HG02763 (cell line): ENCODE measurements at regions not wholly inside any gene's neighbourhood (a gene's known extent, or its start where the extent isn't known, plus 50 kb on each side); places are given as distances from the start of the nearest gene placed in this dataset.
"Not testable (repeated sequence)": the region's sequence is repeated elsewhere in the genome, so short reads cannot be mapped to it uniquely, and the experiment has no call there.

Experiments used
- ATAC-seq: cut with Tn5 transposase; IDR thresholded peaks from one replicate; pipeline ENCODE4 v1.9.1; 2021; ENCODE audit warnings: mild to moderate bottlenecking, moderate library complexity; ENCODE audit not compliant: unreplicated experiment

DNA sequence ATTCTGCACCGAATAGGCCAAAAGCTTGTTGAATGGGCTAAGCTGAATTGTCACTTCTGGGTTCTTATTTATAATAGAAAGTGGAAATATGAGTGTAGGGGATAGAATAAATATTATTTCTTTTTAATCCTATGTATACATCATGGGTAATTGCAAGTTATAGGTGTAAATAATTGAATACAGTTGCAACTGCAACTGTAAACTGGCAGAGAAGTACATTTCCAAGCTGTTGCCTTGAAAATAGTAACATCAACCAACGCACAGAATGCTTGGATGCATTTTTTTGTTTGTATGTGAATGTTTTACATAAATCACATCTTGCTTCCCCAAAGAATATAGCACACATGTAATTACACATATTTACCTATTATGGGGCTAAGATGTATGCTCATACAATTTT lies 234.1 kb downstream of the NNT start:
- ATAC-seq: no peak

DNA sequence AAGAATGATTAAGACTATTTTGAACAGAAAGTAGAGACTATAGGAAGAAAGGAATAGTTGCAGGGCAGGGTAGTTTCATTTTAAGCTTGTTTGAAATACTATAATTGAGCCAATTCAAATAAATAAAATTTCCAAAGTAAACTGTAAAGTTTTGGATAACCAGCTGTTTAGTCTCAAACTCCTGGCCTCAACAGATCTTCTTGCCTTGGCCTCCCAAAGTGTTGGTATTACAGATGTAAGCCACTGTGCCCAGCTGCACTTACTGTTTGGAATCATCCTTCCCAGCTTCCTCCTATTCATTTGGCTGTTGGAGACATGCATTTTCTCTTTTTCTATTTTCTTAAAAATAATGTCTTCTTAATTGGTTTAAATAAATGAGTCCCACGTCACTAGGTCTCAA lies 231.0 kb downstream of the NNT start:
- ATAC-seq: no peak

DNA sequence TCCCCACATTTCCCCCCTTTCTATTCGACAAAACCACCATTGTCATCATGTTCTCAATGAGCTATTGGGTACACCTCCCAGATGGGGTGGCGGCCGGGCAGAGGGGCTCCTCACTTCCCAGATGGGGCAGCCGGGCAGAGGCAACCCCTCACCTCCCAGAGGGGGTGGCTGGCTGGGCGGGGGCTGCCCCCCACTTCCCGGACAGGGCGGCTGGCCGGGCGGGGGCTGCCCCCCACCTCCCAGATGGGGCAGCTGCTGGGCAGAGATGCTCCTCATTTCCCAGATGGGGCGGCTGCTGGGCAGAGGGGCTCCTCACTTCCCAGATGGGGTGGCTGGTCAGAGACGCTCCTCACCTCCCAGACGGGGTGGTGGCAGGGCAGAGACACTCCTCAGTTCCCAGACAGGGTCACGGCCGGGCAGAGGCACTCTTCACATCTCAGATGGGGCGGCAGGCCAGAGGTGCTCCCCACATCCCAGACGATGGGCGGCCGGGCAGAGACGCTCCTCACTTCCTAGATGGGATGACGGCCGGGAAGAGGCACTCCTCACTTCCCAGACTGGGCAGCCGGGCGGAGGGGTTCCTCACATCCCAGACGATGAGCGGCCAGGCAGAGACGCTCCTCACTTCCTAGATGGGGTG lies 221.5 kb downstream of the NNT start:
- ATAC-seq: not testable (repeated sequence)

DNA sequence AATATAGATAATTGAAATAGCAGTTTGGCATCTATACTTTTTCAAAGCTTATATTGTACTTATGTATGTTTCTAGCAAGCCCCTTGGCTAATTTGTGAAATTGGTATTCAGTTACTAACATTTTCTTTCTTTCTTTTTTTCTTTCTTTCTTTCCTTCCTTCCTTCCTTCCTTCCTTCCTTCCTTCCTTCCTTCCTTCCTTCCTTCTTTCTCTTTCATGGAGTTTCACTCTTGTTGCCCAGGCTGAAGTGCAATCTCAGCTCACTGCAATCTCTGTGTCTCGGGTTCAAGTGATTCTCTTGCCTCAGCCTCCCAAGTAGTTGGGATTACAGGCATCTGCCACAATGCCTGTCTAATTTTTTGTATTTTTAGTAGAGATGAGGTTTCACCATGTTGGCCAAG lies 215.4 kb downstream of the NNT start:
- not testable (repeated sequence) for ATAC-seq

DNA sequence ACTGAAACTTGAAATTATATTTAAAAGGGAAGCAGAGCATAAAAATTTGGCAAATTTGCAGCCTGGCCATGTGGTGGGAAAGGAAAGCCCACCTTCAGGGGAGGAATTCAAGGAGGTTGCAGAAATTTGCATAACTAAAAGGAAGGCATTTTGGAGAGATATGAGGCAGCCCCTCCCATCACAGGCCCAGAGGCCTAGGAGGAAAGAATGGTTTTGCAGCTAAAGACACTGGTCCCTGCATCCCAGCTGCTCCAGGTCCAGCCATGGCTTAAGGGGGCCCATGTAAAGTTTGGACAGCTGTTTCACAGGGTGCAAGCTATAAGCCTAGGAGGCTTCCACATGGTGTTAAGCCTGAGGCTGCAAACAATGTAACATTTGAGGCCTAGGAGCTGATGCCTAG lies 212.5 kb downstream of the NNT start:
- ATAC-seq: no peak

DNA sequence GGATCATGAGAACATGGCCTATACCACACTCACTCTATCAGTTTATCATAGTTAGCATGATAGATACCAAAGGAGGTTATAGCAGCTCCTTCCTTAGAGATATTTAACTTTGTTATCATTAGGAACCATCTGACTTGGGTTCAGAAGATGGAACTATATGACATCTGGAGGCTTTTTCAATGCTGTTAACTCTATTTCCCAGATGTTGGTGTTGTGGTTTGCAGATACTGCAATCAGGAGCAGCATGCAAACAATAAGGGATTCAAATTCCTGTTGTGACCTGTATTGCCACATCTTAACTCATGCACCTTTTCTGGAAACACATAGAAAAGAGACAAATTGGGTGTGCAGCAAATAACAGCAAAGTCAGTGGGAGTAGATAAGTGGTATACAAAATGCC lies 201.7 kb downstream of the NNT start:
- no peak for ATAC-seq

DNA sequence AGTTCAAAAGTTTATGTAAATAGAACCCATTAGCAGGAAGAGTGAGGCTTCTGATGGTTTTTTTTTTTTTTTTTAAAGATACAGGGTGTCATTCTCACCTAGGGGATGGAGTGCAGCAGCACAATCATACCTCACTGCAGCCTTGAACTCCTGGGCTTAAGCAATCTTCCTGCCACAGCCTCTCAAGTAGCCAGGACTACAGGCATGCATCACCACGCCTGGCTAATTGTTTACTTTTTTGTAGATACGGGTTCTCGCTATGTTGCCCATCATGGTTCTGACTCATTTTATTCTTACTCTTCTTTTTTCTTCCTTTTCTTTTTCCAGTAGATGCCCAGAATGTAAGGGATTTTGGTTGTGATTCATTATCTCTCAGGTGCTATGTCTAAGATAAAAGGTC lies 201.1 kb downstream of the NNT start:
- ATAC-seq: no peak

DNA sequence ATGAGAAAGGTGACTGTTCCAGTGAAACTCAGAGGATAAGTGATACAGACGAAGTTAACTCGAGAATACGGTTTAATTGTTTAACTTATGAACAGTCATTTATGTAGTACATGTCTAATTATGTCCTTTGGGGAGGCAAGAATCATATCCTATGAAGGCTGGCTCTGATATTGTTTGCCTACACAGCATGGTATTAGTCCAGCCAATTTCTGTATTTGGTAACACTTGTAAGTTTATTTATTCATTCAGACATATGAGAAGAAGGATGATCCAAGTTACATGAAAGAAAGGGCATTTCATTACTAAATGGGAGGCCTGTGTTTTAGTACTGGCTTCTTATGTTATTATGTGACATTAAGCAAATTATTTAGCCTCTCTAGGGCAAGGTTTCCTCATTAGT lies 199.7 kb downstream of the NNT start:
- ATAC-seq: no peak

DNA sequence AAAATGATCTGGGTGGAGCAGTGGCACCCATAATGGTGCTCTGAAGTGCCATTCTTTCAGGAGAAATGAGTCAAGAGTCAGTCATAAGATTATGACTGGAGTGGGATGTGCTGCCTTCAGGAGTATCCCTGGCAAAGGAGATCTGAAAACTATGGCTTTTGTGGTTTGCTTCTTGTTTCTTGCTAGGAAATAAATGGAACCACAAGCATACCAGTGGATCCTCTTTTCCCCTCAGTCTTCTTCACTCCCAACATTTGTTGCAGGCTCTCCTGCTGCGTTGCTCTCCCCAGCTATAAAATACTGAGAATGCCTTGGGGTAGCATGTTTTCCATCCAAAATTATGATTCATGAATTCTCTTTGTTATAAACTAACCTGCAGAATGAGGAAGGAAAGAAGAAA lies 199.1 kb downstream of the NNT start:
- no peak for ATAC-seq

DNA sequence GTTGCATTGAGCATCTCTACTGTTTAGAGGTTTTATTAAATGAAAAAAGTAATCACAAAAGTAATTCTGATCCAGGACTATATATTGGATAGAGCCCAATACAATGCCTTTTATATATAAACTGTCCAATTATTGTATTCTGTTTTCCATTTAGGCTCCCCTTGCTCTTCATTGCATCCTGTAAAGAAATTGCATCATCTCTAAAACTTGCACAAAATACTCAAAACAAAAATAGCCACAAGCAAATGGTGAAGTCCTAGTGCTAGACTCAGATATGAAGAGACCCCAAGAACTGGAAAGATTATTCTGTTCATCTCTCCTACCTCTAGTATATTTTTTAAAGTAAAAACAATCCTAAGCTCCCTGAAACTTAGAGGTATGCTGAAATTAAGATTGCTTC lies 195.8 kb downstream of the NNT start:
- ATAC-seq: no peak

DNA sequence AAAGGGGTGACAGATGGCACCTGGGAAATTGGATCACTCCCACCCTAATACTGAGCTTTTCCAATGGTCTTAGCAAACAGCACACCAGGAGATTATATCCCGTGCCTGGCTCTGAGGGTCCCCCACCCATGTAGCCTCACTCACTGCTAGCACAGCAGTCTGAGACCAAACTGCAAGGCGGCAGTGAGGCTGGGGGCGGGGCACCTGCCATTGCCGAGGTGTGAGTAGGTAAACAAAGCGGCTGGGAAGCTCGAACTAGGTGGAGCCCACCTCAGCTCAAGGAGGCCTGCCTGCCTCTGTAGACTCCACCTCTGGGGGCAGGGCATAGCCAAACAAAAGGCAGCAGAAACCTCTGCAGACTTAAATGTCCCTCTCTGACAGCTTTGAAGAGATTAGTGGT lies 188.9 kb downstream of the NNT start:
- not testable (repeated sequence) for ATAC-seq

DNA sequence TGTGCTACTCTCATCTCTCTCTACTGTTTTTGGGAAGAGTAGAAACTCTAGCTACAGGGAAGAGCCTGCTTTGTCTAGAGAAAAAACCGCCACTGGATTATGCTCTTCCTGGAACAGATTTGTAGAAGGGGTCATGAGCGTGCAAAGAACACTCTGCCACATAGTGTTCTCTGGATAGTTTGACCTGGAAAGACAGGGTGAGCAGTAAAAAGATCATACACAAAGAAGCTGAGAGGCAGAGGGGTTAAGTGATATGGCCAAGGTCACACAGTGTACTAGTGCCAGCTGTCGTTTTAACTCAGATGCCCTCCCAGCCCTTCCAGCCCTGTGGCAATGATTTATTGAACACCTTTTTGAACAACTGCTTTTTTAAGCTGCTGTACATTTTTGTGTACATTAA lies 182.2 kb downstream of the NNT start:
- ATAC-seq: no peak

DNA sequence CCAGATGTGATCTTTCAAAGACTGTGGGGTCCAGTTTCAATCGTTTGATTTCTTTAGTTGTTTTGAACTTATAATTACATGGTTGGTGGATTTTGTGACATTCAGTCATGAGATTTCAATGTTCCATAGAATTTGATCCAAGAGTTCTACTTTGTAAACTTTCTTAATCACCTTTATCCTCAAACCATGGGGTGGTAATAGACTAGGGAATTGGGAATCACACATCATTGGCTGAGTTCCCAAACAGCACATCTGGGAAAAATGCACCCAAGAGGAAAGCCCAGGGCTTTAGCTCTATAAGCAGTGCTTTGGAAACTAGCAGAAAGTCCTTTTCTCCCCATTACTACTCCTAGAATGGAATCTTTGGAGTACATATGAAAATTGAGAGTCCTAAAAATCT lies 177.6 kb downstream of the NNT start:
- no peak for ATAC-seq

DNA sequence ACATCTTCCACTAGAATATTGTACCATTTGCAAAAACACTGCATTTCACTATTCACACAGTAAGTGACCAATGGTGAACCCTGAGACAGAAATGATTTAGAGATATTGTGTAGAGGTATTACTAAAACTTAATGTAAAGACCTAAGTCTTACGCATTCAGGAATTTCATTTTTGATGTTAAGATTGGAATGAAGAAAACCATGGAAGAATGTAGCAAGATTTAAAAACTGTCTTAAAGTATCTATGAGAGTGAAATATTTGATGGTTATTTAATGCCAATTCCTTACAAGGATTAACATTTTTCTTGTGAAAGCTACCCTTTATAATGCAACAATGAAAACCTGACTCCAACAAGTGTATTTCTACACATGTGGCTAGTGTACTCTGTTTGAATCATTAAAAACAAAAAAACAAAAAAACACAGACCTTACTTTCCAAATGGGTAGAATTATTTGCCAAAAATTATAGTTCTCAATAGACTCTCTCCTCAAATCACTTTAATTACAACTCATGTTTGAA lies 172.0 kb downstream of the NNT start:
- no peak for ATAC-seq

DNA sequence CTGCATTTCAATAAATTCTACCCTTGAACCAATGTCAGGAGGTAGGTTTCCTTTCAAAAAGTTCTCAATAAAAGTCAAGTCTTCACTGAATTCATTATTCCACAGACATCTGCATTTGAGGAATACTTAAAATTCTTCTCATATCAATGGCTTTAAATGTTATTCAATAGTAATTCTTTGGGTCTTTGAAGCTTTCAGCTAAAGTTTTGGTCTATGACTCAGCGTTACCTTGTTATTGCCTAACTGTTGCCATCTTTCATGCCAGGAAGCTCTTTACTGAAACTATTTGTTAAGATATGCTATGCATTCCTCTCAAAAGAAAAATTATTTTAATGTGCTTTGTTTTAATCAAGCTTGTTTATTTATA lies 170.5 kb downstream of the NNT start:
- ATAC-seq: no peak

DNA sequence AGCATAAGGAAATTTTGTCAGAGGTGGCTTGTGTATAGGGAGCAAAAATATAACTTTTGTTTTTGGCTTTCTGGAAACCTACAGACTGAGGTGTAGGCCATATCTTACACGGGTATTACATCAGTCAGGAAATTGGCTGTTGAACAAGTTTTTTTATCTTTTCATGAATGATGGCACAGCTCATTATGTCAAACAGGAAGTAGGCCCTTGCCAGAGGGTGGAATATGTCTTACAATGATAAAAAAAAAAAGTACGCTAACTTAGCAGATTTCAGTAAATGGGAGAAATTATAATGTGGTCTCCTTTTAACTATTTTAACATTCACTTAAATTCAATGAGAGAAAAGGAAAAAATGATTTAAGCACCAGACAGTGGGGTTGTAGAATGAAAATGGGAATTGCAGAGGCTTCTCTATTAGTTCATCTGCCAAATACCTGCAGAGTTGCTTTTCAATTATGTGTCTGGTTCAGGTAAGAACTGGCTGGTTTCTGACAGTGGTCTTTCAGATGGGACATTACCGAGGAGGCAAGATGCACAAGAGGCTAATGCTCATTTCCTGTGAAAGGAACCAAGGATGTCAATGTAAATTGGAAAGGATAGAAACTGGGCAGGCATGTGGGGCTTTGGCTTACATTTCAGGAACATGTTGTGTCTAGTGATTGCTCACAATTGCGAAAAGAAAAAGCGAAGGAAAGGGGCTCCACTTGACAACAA lies 169.9 kb downstream of the NNT start:
- no peak for ATAC-seq

DNA sequence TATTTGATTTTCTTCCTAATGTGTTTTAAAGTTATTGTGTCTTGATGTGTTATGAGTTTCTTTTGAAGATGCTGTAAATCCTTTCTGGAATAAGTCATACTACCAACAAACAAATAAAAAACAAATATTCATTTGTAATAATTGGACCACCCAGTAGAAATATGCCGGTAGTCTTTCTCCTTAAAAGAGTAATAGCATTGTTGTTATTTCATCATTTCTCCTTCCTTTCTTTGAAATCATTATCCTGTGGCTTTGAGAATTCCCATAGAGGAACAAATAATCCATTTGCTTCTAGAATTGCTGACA lies 169.4 kb downstream of the NNT start:
- no peak for ATAC-seq

DNA sequence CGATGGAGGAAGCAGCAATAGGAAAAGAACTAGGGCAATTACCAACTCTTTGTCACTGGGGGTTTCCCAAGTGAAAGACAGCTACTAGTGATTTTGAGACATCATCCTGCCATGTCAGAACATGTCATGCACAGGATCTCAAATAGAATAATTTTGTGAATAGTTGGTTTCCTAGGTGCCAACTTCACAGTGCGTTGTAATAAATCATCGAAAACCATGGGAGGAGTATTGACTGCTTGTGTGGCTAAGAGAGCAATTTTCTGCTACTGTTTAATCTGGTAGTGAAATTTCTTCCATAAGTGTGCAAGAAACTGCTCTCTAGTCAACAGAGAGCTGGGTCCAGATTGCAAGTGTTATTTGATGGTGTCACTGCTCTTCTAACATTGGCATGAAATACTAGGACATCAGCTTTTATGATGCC lies 168.6 kb downstream of the NNT start:
- no peak for ATAC-seq

DNA sequence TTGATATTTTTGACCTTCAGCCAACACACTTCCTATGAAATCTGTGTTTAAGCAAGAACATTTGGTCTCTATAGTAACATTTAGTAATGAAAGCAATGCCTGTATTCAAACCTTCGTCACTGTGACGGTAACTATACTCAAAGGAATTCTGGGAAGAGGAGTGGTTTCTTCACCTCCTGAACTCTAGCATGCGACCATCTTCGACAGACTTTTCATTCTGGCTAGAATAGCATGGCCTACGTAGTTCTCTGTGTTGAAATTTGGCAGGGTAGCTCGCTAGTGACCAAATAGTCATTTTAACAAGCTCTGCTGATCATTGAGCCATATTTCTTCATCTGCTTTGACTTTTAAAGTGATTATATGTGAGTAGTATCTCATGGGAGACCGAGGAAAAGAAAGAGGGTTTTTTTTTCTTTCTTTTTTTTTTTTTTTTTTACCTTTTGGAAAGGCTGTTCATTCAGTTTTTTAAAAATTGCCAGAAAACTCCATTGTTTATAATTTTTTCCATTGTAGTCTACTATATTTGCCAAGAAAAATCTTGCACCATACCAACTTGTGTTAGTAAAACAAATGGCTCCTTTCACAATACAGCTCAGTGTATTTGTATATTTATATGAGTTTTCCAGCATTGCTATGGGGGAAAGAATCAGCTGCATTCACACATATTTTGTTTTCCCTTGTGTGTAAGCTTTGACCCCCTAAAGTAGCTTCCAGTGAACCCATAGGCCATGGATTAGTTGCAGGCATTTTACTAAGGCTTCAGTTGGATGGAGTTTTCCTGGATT lies 166.8 kb downstream of the NNT start:
- ATAC-seq: no peak
